NCI-H2227 (cell line): ENCODE measurements at regions not wholly inside any gene's neighbourhood (a gene's known extent, or its start where the extent isn't known, plus 50 kb on each side); places are given as distances from the start of the nearest gene placed in this dataset.

Source experiments
- DNase-seq: peaks from one replicate; lab custom pipeline; 2025; ENCODE audit not compliant: unreplicated experiment; lab: John Stamatoyannopoulos, UW

DNA sequence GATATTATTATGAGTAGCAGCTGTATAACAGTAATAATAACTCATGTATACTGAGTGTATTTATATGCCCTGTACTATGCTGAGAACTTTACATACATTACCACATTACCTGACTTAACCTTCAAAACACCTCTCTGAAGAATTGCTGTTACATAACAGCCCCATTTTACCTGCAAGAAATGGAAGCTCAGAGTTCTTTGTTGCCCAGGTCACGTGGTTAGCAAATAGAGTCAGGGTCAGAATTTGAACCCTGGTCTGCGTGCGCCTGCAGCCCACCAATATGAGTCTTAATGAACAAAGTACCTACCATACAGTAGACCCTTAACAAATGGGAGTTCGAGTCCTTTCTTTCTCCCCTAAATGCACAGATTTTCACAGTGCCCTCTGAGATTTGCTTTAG lies 101.9 kb downstream of the MCFD2 start:
- no peak for DNase-seq

GRCh38 chr2:46813020-46813415 lies 102.6 kb downstream of the MCFD2 start:
- no peak for DNase-seq
